ENCODE measurements at regions not wholly inside any gene's neighbourhood (a gene's known extent, or its start where the extent isn't known, plus 50 kb on each side); places are given as distances from the start of the nearest gene placed in this dataset.
"Not testable (repeated sequence)": the region's sequence is repeated elsewhere in the genome, so short reads cannot be mapped to it uniquely, and the experiment has no call there.

- not testable (repeated sequence) for TF ChIP-seq POLR2A, POLR2AphosphoS5 (IDR thresholded peaks at IDR 0.05; ENCODE audit: low read depth, low read length)
These were observed 343.2 kb downstream of the ZNF37A start for GRCh38 chr10:38437359-38437758.
